ENCODE measurements at regions not wholly inside any gene's neighbourhood (a gene's known extent, or its start where the extent isn't known, plus 50 kb on each side); places are given as distances from the start of the nearest gene placed in this dataset.

DNA sequence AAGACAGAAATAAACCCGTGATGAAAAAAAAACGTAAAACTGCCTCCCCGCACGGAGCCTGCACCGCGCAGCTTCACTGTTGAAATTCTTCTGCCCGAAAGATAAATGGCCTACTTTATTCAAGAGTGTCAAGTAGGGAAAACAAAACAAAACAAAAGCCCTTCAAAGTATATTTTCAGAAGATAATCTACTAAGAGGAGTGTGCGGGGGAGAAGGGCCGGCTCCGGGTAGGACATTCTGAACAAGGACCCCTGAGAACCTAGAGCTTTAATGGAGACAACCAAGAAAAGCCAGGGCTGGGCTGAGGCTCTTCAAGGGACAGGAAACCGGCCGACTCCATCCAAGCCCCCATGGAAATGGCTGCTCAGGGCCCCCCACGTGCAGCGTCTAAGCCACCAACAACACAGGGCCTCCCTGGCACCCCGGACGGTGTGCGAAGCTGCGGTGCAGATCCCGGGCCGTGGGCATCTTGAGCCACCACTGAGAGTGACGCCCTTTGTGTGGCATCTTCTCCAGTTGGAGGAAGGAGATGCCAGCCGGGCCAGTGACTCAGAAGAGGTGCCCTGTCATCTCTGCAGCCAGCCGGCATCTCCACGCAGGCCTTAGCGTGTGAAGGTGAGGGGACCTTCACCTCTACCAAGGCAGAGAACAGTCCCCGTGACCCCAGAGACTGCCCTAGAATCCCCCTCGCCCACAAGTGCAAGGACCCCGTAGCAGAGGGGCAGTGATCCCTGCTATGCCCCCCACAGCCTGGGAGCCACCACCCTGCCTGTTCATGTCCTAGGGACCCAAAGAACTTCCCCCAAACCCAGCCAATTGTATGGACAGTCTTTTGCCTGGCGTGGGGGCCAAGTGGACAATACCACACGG is 250.8 kb downstream of the C16orf95 start:
- DNase-seq (ENCODE audit: insufficient read length) (no peak), FAIRE-seq (no peak)
- TF ChIP-seq POLR2A (IDR thresholded peaks at IDR 0.05; ENCODE audit: low read depth, low read length) (no peak), TAF1 (IDR thresholded peaks at IDR 0.05; ENCODE audit: borderline replicate concordance, low read depth, low read length) (no peak), POLR2AphosphoS5 (IDR thresholded peaks at IDR 0.05; ENCODE audit: low read depth, low read length) (no peak)

DNA sequence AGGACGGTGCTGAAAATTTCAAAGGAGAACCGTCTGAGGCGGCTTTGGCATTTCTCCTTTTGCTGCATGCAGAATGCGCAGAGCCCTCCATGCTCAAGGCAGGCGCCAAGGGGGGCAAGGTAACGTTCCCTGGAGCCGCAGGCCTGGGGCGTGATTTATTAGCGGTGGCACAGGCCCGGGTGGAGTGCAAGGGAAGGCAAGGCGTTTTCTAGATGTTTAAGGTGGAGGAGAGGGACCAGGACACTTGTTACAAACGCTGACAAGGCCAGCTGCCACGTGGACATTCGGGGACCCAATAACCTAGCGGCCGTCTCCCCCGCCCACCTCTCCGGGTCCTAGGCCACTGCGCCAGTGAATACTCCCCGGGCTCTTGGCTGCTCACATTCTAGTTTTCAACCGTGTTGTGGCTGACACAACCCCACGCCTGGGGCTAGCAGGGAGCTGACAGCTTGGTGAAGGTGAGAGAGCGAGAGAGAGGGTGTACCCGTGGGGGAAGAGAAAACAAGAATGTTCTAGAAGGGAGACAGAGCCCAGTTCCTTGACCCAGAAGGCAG is 250.1 kb downstream of the C16orf95 start:
- FAIRE-seq (no peak), DNase-seq (ENCODE audit: insufficient read length) (no peak)
- TF ChIP-seq POLR2AphosphoS5 (IDR thresholded peaks at IDR 0.05; ENCODE audit: low read depth, low read length) (no peak), POLR2A (IDR thresholded peaks at IDR 0.05; ENCODE audit: low read depth, low read length) (no peak), TAF1 (IDR thresholded peaks at IDR 0.05; ENCODE audit: borderline replicate concordance, low read depth, low read length) (no peak)

DNA sequence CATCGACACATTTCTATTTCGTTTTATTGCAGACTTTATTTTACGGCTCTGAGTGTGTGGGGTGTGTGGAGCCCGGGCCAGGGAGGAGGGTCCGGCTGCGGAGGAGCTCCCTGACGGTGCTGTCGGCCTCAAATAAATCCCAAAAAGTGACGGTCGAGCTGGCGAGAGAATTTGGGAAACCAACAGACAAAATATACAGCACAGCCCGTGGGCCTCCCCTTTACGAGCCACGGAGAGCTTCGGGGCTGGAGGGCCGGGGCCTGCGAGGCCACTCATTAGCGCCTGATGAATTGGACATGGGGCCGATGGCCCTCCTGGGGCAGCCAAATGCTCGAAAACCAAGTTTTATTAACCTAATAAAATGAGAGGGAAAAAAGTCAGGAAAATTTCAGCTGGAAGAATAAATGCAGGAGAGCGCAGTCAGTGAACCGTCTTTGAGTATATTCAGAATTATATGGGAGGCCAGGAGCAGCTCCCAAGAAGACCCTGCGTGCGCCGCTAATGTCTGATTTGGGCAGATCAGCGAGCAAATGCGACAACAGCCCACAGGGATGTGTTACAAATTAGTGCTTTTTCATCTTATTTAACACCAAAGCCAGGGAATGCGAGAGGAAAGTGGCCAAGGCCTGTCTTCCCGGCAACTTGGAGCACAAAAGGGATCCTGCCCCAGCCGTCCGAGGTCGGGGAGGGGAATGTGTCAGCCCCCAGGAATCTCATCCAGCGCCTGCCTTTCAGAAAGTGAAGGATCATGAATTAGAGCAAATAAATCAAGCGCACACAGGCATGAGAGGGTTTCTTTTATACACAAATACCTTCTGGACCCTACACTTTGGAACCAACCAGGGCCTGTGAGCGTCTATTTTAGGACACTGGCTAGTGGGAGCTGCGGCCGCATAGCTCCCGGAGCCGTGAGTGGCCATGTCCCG is 249.1 kb downstream of the C16orf95 start:
- no peak for DNase-seq (ENCODE audit: insufficient read length)
- no peak for TF ChIP-seq POLR2A (IDR thresholded peaks at IDR 0.05; ENCODE audit: low read depth, low read length)
- TF ChIP-seq POLR2AphosphoS5 (IDR thresholded peaks at IDR 0.05; ENCODE audit: low read depth, low read length) = no peak
- no peak for TF ChIP-seq TAF1 (IDR thresholded peaks at IDR 0.05; ENCODE audit: borderline replicate concordance, low read depth, low read length)
- FAIRE-seq = no peak

DNA sequence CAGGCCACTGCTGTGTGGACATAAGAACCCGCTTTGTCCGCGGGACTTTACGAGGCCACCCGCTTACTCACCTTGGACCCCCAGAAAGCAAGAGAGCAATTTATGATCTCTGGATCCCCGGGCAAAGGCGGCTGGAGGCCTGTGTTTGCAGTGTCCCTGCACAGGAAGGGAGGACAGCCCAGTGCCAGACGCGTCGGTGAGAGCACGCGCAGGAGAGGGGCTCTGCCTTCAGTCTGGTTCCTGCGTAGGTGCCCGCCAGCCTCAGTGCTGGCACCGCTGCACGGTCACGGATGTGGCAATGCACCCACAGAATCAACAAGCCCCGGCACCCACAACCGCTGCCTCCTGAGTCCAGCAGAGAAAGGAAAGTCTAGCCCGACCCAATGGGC is 248.4 kb downstream of the C16orf95 start:
- FAIRE-seq (no peak), DNase-seq (ENCODE audit: insufficient read length) (no peak)
- no peak for TF ChIP-seq POLR2A (IDR thresholded peaks at IDR 0.05; ENCODE audit: low read depth, low read length)
- TF ChIP-seq POLR2AphosphoS5 (IDR thresholded peaks at IDR 0.05; ENCODE audit: low read depth, low read length) = no peak
- no peak for TF ChIP-seq TAF1 (IDR thresholded peaks at IDR 0.05; ENCODE audit: borderline replicate concordance, low read depth, low read length)

DNA sequence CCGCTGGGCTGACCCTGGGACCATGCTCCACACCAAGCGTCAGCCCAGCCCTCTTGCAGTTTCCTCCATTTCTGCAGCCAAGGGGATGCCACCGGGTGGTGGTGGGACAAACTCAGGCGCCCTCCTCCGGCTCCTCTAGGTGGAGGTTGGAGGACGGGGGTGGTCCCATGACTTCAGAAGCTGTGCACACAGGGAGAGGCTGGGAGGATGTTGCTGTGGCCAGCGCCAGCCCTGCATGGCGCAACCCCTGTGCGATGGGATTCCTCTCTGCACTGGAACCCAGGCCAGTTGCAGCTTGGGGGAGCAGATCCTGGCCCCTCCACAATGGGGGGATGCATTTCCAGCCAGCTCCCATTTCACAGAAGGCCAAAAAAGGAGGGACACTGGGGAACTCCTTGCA is 246.5 kb downstream of the C16orf95 start:
- no peak for TF ChIP-seq POLR2AphosphoS5 (IDR thresholded peaks at IDR 0.05; ENCODE audit: low read depth, low read length)
- TF ChIP-seq POLR2A (IDR thresholded peaks at IDR 0.05; ENCODE audit: low read depth, low read length) = no peak
- TF ChIP-seq TAF1 (IDR thresholded peaks at IDR 0.05; ENCODE audit: borderline replicate concordance, low read depth, low read length) = no peak
- FAIRE-seq = no peak
- DNase-seq (ENCODE audit: insufficient read length) = no peak

DNA sequence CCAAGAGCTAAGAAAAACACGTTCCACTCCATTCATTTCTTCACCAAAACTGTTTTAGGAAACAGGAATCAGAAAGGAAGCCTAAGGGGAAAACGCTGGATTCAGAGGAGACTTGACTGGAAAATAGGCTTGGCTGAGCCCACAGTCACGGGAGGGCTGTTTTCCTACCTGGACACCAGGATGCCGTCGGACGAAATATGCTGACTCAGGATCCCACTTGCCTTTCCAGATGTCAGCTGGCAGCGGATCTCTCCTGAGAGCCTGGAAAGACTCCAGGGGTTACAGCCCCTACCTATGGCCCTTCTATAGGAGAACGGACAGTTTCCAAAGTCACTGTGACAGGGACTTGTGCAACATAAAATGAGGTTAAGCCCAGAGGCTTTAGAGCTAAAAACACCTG is 245.1 kb downstream of the C16orf95 start:
- TF ChIP-seq POLR2AphosphoS5 (IDR thresholded peaks at IDR 0.05; ENCODE audit: low read depth, low read length) = no peak
- no peak for TF ChIP-seq POLR2A (IDR thresholded peaks at IDR 0.05; ENCODE audit: low read depth, low read length)
- no peak for TF ChIP-seq TAF1 (IDR thresholded peaks at IDR 0.05; ENCODE audit: borderline replicate concordance, low read depth, low read length)
- FAIRE-seq (no peak), DNase-seq (ENCODE audit: insufficient read length) (no peak)

DNA sequence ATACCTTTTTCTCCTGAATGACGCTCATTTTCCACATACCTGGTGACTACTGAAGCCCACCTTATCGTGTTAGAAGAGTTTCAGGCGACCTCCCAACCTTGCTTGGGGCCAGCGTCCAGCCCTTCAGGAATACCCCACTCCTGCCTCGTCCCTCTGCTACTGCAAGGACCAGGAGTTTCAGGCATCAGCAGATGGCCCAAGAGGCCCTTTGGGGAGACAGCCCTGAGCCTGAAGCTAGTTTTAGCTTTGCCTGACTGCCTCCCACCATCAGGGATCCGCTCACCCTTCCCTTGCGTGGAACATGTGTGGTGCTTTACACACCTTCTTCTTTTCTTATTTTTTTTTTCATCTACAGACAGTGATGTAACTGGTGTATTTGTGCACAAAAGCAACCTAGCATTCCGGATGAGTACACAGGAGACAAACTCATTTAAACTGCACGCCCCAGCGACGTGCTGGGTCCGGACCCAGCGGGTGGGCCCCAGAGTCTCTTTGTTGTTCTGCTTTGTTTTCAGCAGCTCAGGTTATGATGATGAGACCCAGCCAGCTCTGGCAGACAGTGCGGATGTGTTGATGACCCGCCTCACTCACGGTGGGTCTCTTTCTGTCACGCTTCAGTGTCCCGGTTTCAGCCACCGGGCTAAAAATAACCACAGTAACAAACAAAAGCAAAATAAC is 242.4 kb downstream of the C16orf95 start:
- DNase-seq (ENCODE audit: insufficient read length) = no peak
- TF ChIP-seq POLR2AphosphoS5 (IDR thresholded peaks at IDR 0.05; ENCODE audit: low read depth, low read length) = no peak
- no peak for TF ChIP-seq POLR2A (IDR thresholded peaks at IDR 0.05; ENCODE audit: low read depth, low read length)
- no peak for TF ChIP-seq TAF1 (IDR thresholded peaks at IDR 0.05; ENCODE audit: borderline replicate concordance, low read depth, low read length)
- FAIRE-seq = no peak

DNA sequence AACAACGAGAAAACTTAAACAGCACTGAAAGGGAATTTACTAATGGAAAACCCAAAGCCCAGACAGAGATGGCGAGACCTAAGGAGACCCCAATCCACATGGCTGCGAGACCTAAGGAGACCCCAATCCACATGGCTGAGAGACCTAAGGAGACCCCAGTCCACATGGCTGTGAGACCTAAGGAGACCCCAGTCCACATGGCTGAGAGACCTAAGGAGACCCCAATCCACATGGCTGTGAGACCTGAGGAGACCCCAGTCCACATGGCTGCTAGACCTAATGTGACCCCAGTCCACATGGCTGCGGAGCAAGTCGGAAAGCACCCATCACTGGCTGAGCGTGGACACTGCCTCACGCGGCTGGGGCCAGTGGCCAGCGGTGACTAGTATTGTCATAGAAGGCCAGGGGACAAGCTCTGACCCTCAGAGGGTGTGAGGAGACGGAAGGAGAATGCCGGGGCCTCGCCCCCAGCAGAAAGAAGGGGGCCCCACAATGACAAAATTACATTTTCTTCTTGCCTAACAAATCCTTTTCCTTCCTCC is 241.8 kb downstream of the C16orf95 start:
- FAIRE-seq (no peak), DNase-seq (ENCODE audit: insufficient read length) (no peak)
- TF ChIP-seq TAF1 (IDR thresholded peaks at IDR 0.05; ENCODE audit: borderline replicate concordance, low read depth, low read length) = no peak
- TF ChIP-seq POLR2A (IDR thresholded peaks at IDR 0.05; ENCODE audit: low read depth, low read length) = no peak
- no peak for TF ChIP-seq POLR2AphosphoS5 (IDR thresholded peaks at IDR 0.05; ENCODE audit: low read depth, low read length)

DNA sequence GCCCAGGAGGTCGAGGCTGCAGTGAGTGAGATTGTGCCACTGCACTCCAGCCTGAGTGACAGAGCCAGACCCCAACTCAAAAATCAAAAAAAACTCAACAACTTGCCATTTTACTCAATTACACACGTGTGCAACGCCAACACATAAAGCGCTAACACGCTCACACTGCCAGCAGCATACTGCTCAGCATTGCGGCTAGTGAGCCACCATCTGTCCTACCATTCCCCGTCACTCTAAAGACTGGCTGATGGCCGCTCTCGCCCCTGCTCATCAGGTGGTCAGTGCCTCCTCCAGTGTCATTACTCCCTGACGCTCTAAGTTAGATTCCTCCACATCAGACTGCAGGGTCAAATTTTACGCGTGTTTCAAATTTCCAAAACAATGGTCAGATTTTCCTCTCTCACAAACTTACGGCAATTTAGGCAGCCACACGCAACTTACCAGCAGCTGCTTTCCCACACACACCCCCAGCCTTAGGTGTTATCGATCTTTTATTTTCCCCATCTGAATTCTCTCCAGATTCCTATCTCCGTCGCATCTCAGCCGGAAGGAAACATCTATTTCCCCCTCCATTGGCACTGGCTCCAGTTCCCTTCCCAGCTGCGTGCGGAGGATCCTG is 240.8 kb downstream of the C16orf95 start:
- FAIRE-seq (no peak), DNase-seq (ENCODE audit: insufficient read length) (no peak)

More for the DNA sequence above, 240.8 kb downstream of the C16orf95 start:
- TF ChIP-seq POLR2AphosphoS5 (IDR thresholded peaks at IDR 0.05; ENCODE audit: low read depth, low read length) = no peak
- no peak for TF ChIP-seq TAF1 (IDR thresholded peaks at IDR 0.05; ENCODE audit: borderline replicate concordance, low read depth, low read length)
- TF ChIP-seq POLR2A (IDR thresholded peaks at IDR 0.05; ENCODE audit: low read depth, low read length) = no peak

Data from GM12892 (cell line).